GM21786 (cell line): ENCODE measurements at regions not wholly inside any gene's neighbourhood (a gene's known extent, or its start where the extent isn't known, plus 50 kb on each side); places are given as distances from the start of the nearest gene placed in this dataset.

Source experiments
- ATAC-seq: cut with Tn5 transposase; IDR thresholded peaks from one replicate; pipeline ENCODE4 v1.9.1; 2021; ENCODE audit not compliant: unreplicated experiment

DNA sequence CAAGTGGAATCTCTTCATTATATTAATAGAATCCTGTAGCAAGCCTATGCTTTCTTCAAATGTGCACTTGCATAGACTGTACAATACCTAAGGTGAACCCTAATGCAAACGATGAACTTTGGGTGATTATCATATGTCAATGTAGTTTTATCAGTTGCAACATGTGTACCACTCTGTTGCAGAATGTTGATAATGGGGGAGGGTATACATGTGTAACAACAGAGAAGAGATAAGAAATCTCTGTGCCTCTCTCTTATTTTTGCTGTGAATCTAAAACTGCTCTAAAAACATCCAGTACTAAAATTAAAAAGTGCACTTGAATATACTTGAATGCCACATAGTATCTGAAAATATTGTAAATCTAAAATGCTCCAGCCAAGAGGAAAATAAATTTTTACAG lies 820.8 kb upstream of the MIR17HG start:
- no peak for ATAC-seq

DNA sequence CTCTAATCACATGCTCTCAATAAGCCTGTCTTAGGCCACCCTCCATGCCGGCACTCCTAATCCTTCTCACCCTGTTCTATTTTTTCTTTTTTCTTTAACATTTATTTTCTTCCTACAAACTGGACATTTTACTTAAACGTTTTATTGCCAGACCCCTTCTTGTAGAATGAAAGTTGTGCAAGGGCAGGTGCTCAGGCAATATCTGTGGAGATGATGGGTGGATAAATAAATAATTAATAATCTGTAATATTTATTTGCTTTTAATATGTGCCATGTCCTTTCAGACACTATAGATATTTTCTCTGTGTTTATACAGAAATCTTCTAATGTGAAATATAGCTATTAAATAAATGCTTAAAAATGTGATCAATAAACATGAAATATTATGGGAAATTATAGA lies 815.7 kb upstream of the MIR17HG start:
- no peak for ATAC-seq

DNA sequence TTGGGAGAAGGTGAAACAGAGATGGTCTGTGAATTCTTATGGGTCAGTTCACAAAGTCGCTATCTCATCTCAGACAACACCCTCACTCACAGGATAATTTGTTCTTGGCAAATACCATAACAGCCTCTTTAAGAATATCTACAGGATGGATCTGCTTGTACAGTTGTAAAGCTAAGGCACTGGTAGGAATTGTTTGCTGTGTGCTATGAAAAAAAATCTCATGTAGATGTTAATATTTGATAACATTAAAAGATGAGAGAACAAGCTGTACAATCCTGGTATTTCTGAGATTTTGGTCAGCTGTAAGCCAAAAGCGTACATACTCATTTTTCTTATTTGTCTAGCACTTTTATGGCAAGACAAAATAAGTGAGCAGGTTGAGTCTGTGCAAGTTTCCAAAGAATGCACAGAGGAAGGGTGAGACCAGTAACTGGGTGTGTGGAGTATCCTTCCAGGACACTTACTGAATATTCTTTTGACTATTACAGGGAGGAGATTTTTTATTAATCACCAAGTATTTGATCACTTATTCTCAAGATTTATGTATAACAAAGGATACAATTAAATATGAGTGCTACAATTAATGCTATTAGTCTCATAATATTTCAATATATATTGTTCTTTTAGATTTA lies 814.5 kb upstream of the MIR17HG start:
- no peak for ATAC-seq

DNA sequence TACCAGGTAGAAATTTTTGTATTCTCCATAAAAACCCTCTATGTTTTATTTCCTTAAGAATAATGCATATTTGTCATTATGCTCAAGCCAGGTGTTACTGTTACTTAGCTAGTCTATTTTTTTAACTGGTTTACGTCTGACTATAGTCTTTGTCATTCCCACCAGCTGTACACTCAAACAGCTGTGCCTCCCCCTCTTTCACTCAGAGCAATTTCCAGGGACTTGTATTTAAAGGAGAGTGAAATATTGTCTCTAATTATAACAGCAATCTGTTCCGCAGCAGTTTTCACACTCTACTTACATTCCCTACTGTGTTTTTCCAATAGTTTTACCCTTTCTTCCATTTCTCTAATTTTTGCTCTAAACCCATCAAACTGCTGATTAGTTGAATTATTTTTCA lies 813.6 kb upstream of the MIR17HG start:
- no peak for ATAC-seq

DNA sequence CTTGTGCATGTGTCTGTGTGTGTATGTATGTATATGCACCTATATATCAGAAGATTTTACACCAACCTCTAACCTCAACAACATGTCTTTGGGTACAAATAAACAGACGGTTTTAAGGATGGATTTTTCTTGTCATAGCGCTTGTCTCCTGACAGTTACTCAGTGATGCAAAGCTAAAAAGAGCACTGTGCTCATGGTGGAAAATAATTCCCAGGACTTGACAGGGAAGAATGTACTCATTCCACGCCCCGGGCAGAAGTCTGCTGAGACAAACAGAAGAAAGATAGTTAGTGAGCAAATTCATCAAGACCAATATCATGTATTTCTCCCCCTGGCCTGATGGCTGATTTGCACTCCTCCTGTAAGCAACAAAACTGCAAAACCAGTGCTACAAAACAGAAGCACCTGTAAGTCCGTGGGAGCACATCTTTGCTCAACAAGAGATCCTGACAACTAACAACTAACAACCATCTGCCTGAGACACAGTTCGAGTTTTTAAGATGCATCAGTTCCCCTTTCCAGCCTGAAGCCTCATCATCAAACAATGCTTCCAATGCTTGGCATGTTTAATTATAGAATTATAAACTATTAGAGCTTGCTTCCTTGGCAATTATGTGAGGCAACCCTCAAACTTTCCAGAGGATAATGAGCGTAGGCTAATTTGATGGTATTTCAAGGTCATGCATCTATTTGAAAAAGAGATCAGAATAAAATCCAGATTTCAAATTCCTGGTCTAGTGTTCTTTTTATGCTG lies 812.7 kb upstream of the MIR17HG start:
- ATAC-seq = no peak

DNA sequence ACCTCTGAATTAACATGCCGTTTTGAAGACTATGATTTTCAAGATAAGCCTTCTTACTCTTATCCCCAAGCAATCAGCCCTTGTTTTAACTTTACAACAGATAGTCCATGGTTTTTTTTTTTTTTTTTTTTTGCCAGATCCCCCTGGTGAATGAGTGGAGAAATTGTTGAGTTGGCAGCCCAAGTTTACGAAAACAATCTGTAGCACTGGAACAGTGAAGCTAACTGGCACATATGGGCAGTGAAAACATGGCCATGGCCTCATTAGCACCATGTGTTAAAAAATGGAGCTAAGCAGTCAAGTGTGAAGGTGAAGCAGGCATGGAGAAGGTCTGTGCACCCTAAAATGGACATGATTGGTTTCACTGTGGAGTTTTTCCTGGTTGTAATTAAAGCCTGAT lies 812.1 kb upstream of the MIR17HG start:
- ATAC-seq = no peak

DNA sequence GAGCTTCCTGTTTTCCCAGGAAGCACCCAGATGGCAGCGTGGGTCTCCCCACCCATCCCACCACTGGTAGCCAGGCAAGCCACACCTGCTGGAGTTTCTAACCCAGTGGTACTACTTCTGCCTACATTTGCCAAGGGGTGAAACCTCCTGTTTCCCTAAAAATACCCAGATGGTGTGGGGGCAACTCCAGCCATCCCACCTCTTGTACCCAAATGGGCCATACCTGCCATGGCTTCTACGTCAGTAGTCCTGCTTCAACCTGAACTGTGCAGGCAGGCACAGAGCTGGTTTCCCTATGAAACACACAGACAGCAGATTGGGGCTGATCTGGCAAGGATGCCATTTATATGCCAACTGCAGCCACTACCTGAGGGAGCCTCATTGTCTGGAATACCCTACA lies 809.4 kb upstream of the MIR17HG start:
- no peak for ATAC-seq

DNA sequence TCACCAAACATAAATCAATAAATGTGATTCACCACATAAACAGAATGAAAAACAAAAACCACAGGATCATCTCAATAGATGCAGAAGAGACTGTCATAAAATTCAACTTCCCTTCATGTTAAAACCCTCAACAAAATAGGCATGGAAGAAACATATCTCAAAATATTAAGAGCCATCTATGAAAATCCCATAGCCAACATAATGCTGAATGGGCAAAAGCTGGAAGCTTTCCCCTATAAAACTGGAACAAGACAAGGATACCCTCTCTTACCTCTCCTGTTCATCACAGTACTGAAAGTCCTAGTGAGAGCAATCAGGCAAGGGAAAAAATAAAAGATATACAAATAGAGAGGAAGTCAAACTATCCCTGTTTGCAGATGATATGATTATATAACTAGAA lies 806.1 kb upstream of the MIR17HG start:
- no peak for ATAC-seq

DNA sequence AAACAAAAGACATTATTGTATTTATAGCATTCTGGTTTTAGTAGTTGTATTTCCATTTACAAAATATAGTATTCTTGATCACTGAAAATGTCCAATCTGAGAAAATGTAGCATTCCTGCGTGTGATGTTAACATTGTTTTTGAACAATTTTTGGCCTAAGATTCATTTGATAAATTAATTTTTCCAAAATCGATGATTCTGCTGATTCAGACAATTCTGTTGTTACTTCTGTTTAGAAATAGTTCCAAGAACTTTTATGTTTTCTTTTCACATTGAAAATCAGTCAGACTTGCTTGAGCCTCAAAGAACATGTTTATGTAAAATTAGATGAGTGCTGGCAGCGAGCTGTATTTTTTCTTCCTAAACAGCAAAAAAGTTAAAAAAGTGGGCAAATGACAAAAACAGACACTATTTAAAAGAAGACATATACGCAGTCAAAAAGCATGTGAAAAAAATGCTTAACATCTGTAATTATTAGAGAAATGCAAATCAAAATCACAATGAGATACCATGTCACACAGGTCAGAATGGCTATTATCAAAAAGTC lies 804.5 kb upstream of the MIR17HG start:
- no peak for ATAC-seq

DNA sequence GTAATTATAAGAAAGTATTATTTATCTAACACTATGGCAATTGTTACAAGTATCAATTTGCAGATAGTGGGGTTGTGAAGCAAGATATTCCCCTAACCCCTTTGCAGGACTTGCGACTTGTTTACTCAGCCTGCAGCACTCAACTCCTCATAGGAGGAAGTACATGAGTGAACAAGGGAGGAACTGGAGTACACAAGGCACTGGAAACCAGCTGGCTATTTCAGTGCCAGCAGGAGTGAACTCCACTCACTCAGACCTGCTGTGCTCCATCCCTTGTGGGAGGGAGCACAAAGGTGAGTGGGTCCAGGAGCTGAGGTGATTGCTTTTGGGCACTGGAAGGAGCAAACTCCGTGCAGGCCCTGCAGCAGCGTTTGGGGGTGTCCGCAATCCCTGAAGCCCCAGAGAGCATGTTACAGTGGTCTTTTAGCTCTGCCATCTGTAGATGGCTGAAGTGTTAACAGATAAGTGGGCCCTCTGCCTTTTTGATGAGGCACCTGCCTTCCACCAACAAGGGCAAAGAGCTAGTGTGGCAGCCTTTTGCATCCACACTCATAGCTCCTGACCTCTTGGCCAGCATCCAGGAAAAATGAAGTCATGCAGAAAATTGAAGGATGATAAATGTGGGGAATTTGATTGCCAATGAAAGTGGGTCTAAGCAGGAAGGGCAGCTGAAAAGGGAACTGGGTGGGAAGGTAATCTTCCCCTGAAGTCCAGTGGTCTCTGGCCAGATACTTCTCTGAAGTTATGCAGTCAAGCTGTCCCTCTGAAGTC lies 802.2 kb upstream of the MIR17HG start:
- ATAC-seq = no peak

DNA sequence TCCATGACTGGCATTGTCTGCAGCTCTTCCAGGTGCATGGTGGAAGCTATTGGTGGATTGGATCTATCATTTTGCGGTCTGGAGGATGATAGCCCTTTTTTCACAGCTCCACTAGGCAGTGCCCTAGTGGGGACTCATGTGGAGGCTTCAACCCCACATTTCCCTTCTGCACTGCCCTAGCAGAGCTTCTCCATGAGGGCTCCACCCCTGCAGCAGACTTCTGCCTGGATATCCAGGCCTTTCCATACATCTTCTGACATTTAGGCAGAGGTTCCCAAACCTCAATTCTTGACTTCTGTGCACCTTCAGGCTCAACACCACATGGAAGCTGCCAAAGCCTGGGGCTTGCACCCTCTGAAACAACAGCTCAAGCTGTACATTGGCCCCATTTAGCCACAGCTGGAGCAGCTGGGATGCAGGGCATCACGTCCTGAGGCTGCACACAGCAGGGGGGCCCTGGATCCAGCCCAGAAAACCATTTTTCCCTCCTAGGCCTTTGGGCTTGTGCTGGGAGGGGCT lies 800.2 kb upstream of the MIR17HG start:
- ATAC-seq = no peak

DNA sequence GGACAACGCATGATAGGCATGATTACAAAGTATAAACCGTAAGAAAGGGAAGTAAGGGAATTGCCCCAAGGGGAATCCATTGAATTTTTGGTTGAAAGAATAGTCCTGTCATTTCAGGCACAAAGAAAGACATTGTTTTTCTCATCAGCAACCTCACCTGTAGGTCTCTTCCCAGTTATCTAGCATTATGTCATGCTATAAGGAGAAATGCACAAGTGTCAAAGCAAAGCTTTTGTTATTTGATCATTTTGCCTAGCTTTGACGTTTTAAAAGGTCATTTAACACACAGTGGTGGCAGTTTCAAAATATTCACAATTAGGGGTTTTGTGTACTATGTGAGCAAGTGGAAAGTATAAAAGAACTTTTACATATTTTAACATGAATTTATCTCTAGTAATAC lies 796.2 kb upstream of the MIR17HG start:
- ATAC-seq = no peak

DNA sequence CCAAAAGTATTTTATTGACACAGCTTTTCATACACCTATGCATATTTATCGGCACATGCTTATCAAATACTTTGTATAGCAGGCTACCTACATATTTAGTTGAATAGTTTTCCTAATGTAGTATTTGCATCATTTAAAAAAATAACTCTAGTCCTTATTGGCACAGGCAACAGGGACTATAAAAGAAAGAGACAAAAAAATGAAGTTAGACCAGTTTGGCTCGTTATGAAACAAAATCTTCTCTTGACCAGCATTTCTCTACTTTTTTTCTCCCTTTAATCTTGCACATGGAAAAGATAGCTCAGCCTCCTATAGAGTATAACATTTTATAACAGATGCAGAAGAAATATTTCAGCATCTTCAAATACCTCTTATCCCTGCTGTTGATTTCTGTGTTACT lies 794.8 kb upstream of the MIR17HG start:
- no peak for ATAC-seq

DNA sequence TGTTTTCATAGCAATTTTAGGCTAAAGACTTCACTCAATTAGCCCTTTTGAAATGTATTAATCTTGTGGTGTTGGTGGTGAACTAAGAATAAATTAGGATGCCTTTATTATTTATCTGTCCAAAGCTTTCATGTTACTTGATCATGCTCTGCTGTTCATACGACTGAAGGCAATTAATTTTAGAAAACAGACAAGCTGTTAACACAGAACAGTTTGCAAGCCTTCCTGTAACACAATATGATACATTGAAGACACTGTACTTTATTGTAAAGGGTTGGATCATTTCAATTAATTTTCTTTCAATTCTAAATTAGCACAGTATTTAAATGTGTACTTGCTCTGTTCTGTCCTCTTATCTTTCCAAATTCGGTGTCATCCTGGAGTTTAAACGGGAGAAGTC lies 794.3 kb upstream of the MIR17HG start:
- no peak for ATAC-seq

DNA sequence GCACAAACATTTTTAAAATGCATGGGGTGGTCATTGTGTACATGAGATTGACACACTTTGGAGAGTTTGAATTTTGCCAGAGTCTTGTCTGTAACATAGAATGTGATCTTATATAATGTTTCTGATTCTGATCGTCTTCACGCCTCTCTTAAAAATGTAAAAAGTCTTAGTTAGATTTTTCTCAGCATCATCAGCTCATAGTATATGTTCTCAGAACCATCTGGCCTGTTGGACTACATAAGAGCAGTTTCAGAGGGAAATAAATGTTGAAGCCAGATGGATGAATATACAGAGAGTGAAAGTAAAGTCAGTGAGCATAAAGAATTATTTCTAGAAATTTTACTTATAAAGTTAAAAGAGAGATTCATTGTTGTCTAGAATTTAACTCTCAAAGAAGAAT lies 789.9 kb upstream of the MIR17HG start:
- no peak for ATAC-seq

DNA sequence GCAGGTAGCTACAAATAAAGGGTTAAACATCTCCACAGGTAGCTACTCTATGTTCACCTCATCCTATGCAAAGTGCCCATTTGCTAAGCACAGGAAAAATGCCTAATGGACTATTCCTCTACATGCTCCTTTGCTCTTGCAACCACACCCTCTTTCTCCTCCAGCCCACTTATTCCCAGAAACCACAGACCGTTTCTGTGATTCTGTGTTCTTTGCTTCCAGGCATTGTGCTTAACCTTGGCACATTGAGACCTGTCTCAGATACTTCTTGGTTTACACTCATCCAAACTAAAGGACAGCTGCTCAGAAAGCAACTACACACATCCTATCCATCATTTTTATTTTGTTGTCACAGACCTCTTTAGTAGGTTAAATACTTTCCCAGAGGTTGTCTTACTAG lies 785.0 kb upstream of the MIR17HG start:
- no peak for ATAC-seq

DNA sequence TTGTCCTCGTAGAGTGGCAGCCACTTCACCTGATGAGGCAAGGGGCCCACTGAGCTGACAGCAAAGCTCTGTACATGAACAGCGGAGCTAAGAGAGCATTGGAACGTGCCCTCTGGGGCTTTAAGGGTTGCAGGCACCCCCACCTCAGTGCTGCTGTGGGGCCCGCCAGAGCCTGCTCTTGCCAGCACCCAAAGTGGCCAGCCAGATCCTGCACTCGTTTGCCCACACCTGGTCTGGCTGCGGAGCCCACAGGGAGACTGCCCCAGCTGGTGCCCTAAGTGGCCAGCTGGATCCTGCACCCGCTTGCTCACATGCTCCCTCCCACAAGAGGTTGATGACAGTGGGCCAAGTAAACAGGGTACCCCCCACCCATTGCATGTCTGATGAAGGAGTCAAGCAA lies 783.4 kb upstream of the MIR17HG start:
- no peak for ATAC-seq

DNA sequence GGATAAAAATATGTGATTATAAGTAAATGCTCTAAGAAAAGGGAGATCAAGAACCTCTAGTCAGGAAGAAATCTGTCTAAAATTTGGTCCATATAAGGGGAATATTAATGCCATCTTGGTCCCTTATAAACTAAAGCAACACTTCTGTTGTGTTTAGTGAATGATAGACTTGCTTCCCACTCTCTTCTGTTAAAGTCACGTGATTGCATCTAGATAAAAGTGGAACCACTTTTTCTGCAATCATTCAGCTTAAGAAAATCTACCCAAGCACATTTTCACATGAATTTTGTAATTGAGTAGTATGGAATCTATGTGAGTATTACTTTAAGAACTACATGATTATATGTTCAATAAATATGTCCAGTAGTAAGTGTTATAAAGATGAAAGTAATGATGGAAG lies 782.9 kb upstream of the MIR17HG start:
- no peak for ATAC-seq

DNA sequence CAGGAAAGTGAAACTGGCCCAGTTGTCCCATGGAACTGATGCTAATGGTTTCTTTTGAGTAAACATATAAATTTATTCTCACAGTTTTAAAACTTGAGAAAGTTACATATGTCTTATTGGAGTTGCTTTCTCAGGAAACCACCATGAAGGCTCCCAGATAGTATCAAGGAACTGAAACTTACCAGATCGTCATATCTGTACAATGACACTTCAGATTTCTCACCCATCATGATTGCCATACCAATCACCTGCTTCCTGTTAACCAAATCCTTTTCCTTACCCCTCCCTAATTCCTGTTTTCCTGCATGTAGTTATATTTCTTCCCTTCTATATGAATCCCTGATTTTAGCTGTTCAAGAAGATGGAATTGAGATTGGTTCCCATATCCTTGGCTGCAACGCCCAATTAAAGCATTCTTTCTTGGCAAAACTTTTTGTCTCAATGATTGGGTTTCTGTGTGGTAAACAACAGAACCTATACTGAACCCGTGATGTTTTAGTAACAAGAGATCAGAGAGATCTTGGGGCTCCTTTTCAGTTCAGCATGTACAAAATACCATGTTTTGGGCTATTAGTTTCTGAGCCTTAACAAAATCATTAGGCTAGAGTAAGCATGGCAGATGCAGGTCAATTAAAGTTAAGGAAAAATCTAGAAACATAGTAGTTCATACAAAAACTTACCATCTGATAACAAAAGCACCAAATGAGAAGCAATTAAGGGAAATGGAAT lies 781.3 kb upstream of the MIR17HG start:
- ATAC-seq = peak; percentile 66

DNA sequence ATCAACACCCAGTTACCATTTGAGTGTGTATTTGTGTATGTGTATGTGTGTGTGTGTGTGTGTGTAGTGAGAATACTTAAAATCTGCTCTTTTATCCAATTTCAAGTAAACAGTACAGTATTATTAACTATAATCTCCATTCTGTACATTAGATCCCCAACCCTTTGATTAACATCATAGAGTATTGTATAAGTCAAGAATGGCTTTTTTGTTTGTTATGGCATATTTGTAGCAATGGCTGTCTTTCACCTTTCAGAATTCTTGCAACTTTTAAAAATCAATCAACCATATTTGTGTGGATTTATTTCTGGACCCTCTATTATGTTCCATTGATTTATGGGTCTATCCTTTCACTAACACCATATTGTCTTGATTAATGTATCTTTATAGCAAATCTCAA lies 779.3 kb upstream of the MIR17HG start:
- ATAC-seq = no peak

DNA sequence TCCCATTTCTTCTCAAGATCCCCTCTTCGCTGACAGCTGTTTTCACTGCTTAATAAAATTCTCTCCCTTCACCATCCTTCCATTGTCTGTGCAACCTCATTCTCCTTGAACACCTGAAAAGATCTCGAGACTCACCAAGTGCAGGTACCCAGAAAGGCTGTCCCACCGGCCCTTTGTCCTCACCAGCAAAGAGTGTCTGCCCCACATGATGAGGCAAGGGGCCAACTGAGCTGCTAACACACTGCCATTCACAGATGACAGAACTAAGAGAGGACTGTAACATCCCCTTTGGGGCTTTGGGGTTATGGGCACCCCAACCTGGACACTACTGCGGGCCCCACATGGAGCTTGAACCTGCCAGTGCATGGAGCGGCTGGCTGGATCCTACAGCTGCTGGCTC lies 771.4 kb upstream of the MIR17HG start:
- no peak for ATAC-seq
